ENCODE measurements at regions not wholly inside any gene's neighbourhood (a gene's known extent, or its start where the extent isn't known, plus 50 kb on each side); places are given as distances from the start of the nearest gene placed in this dataset.

DNA sequence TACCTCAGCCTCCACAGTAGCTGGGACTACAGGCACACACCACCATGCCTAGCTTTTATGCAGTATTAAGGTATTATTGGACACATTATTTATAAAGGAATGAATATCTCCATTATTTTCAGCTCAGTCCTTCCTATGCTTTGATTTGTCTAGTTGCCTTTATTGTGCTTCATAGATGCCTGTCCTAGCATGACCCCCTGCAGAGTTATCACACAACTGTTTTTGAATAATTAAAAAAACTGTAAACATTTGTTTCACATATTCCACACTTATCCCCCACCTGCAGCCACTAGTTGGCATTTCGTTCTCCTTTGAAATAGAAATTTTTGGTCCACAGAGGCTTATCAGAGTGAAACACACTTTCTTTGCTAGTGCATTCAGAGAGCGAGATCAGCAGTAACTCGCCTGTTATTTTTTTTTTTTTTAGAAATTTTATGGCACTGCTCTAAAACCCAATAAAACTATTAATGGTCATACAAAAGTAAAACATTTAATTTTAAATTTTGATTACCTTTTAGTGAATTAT, 151.8 kb upstream of the RASA1 start:
- no peak for TF ChIP-seq CTCF (IDR thresholded peaks at IDR 0.05)
- no peak for TF ChIP-seq EZH2 (IDR thresholded peaks at IDR 0.05; ENCODE audit: borderline replicate concordance, insufficient read depth, low read depth, low read length, poor library complexity, severe bottlenecking)

Data from B cell (primary cell).